CD4-positive, alpha-beta T cell treated with Interferon alpha-2 for 1 hour (primary cell): ENCODE measurements at regions not wholly inside any gene's neighbourhood (a gene's known extent, or its start where the extent isn't known, plus 50 kb on each side); places are given as distances from the start of the nearest gene placed in this dataset.

Experiments used
- DNase-seq, 2 donors: peaks; one replicate each; pipeline ENCODE4 v3.0.0-alpha.2; 2020 to 2022

DNA sequence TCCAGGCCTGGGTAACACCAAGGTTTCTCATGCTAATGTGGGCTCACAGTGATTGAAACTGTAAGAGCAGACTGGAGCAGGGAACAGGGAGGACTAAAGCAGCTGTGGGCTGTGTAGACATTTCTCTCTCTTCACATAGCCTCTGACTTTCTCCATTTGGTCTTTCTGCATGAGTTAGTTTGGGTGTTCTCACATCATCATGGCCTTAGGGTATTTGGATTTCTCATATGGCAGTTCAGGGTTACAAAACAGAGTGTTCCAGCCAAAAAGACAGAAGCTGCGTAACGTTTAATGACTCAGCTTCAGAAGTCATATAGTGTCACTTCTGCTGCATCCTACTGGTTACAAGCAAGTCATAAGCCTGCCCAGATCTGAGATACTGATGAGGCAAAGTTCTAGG, 52.0 kb upstream of the OSBPL8 start:
- DNase-seq, result peak in 1 of 2 donors; percentile 1

DNA sequence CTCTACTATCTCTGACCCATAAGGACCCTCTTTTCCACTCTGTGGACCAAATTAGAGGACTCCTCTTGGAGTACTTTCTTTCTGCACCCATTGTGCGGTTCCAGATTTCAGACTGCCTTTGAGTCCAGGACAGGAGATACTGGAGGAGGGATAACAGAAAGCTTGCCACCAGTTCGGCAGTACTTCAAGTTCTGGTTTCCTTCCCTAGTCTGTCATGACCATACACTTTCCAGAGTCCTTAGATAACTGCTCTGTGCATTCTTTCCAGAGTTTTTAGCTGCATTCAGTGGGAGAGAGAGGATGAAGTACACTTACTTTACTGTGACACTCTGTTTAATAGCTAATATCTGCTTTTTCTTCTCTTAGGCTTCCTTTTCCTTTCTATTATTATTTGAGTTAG, 54.8 kb upstream of the OSBPL8 start:
- DNase-seq, result no peak

DNA sequence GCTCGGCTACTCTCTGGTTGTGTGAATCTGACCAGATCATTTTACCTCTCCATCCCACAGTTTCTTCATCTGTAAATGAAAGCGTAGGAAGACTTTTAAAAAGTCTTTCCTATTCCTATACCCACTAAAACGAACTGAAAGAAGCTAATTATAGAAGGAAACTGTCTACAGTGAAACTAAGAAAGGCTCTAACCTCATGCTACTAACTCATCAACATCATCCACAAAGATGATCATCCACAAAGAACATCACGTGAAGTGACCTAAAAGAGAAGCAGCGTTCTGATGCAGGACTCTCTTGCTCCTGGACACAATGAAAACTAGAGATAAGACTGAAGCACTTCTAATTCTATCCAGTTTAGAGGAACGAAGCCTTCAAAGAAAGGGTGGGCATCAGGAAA, 58.5 kb upstream of the OSBPL8 start:
- DNase-seq, result no peak

DNA sequence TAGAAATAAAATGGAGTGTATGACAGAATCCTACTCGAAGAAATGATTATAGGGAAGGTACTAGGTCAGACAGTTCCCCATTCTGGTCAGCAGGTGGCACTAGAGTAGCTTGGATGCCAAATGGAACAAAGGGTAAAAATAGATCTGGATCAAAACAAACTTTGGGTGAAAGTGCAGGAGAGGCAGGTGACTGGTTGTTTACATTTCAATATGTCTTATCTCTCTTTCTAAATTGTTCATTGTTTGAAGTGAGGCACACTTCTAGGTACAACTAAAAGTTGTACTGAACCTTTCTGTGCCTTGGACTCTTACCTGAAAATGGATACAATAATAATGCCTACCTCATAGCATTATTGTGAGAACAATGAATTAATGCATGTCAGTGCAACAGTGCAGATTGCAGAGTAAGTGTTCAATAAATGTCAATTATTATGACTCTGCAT, 62.0 kb upstream of the OSBPL8 start:
- DNase-seq, result peak; percentile 67 to 75

DNA sequence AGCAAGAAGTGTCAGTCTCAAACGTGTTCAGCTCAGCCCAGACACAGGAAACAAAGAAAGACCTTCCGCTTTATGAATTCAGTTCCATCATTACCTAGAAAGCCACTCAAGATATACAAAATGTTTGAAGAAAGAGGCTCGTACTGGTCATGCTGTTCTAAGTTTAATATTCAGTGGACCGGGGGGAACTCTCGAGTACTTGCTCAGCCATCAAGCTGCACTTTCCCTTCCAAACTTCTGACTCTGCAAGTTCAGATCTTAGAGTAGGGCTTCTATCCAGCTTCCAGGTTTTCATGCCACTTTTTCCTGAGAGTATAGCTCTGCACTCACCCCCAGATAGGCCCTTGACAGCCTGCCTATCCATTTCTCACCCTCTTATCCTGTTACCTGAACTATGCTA, 62.8 kb upstream of the OSBPL8 start:
- no peak for DNase-seq

DNA sequence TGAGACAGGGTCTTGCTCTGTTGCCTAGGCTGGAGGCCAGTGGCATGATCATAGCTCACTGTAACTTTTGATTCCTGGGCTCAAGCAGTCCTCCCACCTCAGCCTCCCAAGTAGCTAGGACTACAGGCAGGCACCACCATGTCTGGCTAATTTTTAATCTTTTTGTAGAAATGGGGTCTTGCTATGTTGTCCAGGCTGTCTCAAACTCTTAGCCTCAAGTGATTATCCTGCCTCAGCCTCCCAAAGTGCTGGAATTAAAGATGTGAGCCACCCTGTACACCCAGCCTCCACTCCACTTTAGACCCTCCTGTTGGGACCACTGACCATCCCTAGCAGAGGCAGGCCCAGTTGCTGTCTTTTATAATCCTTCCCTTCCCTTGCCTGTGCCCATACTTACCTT, 63.3 kb upstream of the OSBPL8 start:
- no peak for DNase-seq

DNA sequence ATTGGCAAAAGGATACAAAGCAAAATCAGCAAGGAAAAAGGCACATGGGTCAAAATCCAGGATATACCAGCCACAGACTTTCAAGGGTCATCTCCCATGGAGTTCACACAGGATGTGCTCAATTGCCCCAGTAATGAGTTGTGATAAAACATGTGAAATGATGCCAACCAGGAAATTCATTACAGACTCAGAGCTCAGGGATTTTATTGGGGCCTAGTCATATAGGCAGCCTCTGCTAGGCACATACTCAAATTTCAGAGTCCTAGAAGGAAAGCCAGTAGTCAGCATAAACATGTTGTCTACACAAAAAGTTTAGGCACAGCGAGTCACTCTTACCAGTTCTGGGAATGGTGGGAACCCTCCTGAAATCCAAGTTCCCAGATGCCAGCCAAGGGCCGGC, 64.4 kb upstream of the OSBPL8 start:
- no peak for DNase-seq

DNA sequence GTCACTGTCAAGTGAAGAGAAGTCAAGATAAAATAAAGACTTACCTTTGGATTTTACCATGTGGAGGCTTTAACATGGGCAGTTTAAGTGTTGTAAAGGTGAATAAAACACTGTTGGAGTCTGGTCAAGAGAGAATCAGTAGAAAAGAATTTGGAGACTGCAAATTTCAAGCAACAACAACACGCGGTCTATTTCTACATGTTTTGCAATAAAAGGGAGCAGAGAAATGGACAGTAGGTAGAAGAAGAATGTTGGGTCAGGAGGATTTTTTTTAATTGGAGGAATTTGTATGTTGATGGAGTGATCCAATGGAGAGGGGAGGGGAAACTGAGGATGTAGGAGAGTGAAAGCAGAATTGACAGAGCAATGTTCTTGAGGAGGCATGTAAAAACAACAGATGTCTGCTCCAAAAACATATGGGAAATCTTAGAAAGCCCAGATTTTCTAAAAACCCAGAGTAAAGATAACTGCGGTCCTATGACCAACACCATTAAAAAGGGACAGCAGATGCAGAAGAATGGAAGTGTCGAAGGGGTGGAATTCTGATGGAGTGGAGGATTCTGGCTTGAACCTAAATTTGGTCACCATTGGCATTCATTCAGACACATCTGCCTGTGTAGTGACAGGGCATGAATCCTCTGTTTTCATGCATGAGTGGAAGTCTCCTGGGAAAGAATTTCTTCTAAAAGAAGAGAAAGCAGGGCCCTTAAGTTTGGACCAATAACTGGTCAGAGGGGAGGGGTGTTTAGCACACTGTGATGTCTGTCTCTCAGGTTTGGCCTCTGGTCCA, 68.0 kb upstream of the OSBPL8 start:
- DNase-seq, result no peak

DNA sequence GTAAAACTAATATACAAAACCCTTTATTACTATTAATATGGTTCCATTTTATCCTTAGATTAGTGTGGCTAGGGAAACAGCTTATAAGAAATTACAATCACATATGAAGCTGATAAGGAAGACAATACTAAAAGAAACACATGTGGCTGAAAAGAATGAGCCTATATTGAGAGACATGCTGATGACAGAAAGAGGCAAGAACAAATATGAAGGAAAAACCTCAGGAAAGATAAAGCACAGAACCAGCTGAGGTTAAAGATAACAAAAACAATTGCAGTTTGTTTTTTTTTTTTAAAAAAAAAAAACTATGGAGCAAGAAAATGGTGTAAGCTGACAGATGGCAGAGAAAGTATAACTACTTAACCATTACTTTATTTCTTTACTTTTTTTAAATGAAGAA, 69.2 kb upstream of the OSBPL8 start:
- DNase-seq, result no peak

DNA sequence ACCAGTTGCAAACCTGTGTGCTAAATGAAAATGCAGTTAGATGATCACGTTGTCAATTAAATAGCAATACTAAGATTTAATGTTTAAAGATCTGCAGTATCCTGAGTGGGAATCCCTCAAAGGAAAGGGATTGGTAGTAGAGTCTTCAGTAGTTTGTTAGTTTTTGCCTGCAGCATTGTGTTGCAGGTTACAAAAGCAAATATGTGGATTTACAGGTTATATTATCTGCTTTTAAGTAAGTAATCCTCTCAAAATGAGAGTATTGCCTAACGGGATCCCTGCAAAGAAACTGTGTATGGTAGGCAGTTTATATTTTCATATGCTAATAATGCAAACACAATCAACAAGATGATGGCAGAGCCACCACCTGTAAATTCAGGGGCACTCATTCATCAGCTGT, 72.2 kb upstream of the OSBPL8 start:
- no peak for DNase-seq

DNA sequence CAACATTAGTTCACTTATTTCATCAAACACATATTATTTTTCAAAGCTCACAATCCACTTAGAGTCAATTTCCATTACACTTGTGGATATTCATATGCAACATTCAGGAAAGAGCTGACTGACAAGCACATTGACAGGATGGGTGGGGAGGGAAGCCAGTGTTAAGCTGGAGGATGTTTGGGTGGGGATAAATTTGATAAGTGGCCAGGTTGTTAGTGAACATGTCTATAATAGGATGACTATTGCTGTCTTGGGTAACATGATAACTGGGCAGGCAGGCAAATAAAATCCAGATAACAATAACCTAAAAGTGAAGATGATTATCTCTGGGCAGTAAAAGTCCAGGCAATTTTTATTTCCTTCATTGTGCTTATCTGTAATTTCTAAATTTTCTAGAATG, 73.8 kb upstream of the OSBPL8 start:
- DNase-seq, result no peak

DNA sequence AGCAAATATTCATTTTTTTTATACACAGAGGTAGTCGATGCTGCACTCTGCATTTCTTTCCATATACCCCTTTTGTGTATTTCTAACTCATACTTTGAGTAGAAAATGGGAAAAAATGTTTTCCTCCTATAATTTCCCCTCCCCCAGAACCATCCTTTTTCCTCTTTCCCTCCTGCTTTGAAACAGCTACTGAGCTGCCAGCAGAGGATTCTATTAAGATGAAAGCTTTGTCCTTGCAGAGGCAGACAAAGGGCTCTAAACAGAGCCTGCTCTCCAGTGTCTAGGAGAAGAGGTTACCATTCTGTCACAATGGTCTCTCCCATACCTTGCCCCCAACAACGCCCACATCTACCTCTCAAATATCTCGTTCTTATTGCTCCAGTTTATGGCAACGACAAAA, 74.6 kb upstream of the OSBPL8 start:
- no peak for DNase-seq

DNA sequence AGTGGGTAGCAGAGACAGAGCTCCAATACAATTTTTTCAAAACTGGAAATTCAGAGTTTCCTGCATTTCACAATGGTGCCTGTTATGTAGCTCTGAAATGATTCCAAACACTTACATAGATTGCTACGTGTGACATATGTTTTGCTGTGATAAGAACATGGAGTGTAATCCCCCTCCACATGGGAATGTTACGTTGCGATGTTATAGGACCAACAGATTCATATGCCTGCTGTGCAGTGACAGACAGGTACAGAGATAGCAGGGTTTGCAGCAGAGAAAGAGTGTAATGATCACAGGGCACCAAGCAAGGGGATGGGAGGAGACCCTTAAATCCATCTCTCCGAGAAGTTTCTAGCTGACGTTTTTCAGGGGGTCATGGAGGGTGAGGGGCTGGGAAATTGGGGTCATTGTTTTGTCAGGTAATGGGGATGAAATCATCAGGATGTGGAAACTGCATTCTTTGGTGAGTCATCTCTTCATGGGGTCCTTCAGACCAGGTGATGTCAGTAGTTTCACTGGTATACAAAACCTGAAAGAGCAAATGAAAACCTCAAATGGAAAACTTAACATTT, 76.6 kb upstream of the OSBPL8 start:
- no peak for DNase-seq

DNA sequence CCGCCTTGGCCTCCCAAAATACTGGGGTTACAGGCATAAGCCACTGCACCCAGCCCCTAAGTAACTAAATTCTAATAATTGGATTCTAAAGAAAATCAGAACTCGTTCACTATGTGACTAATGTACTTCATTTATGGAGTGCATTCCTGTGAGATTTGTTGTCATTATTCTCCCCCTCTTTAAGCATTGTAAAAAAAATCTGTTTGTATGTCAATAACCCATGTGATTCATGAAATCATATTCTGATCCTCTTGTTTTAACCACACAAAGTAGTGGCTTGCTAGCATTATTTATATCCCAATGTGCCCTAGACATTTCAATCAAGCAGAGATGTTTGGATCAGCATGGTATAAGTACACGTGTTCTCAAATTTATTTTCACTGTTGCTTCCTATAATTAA, 78.2 kb upstream of the OSBPL8 start:
- DNase-seq, result no peak

DNA sequence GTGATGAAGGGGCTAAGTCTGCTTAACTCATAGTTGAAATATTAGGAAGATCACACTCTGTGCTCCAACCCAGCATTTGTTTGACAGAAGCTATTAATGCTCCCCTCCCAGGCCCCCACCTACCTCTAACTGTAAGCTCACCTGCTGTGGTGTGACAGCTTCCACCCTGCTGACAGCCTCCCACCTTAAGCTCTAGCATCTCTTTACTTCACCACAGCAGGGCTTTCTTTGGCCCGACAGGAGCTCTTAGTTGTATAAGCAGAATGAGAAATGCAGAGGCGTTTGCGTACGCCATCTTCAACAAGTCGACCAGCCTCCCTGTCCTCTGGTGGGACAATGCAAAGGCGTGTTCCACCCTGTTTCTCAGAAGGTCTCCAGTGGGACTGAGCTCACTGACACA, 80.1 kb upstream of the OSBPL8 start:
- no peak for DNase-seq

DNA sequence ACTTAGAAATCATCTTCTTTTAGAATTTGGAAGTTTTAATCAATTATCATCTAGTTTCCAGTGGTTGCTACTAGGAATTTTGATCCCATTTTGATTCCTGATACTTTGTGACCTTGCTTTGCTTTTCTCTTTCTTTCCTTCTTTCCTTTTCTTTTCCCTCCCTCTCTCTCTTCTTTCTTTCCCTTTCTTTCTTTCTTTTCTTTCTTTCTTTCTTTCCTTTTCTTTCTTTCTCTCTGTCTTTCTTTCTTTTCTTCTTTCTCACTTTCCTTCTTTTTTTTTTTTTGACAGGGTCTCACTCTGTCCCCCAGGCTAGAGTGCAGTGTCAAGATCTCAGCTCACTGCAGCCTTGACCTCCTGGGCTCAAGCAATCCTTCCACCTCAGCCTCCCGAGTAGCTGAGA, 81.5 kb upstream of the OSBPL8 start:
- no peak for DNase-seq

DNA sequence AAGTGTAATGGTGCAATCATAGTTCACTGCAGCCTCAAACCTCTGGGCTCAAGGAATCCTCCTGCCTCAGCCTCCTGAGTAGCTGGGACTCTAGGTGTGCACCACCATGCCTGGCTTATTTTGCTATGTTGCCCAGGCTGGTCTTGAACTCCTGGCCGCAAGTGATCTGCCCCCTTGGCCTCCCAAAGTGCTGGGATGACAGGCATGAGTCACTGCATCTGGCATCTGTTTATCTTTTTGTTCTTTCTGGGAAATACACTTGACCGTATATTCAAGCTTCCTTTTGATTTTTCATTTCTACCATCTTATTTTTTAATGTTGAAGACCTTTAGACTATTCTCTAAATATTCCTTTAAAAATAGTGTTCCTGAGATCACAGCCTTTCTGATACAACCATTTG, 82.4 kb upstream of the OSBPL8 start:
- no peak for DNase-seq

DNA sequence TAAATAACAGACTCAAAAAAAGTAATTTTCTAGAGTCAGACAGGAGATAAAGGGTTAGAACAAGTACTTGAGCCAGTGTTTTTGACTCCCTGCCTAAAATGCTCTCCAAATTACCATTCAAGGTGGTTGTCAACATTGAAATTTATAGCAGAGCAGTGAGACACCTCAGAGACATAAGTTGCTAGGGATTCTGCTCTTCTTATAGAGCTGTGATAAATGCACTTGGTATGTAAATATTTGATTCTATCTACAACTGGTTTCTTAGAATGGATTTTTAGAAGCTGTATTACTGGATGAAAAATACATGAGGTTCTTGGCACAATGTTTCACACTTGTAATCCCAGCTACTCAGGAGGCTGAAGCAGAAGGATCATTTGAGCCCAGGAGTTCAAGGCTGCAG, 83.9 kb upstream of the OSBPL8 start:
- DNase-seq, result no peak

DNA sequence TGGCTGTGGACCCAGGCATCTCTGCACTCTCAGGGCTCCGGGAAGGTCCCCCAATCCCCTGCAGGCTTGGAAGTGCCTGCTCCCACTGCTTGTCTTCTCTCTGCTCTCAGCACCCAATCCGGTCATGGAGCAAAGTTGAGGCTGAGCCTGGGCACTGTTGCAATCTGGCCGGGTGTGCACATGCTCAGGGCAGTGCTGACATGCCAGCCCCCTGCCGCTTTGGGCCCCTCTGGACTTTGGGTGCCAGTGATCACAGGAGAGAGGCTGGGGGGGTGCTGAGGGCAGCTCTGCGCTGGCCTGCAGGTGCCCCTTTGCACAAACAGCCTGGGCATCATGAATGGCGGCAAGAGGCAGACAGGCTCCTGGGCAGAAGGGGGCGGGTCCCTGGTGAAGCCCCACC, 85.4 kb upstream of the OSBPL8 start:
- no peak for DNase-seq

DNA sequence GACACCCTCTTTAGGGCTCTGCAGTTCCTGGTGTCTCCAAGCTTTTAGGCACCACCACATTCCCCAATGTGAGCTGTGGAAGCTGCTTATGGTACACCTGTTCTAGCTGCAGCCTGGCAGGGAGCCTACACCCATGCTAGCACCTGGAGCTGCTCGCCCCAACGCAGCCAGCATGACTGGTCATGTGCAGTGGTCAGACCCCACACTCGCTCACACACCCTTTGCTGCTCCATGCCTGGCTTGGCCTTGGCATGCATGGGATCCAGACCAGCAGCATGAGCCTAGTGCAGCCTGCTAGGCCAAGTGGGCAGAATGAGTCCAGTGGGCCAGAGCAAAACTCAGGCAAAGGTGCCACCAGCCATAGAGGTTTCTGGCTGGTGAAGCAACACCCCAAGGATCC, 86.4 kb upstream of the OSBPL8 start:
- no peak for DNase-seq

DNA sequence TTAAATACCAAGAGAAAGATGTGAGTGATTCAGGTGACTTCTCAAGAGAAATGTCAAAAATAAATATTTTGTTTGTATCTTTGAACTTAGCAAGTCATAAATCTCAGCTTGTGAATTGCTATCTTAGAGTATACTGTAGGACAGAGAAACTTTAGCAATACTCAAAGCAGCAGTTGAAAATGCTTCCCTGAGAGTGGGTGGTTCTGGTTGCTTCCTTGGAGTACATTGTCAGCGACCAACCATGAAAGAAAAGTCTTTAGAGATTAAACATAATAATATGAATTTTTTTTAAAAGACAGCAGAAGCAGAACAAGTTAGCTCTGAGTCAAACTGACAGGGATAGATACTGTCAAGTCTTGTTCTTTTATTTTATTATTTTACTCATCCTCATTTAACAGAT, 86.8 kb upstream of the OSBPL8 start:
- no peak for DNase-seq

DNA sequence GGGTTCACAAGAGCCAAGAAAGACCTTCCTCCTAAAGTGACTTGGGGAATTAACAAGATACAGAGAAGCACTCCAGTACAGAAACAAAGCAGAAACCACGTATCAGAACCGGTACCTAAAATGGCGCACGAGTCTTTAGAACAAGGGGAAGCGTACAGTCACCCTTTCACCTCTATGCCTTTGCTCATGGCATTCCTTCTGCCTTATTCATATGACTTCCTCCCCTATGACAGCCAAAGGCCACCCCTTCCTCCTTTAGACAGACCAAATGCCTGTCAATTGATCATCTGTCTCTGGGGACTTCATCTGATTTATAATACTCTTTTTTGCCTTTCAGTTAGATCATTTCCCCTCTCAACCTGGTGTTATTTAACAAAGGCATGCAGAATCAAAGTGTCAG, 89.5 kb upstream of the OSBPL8 start:
- DNase-seq, result no peak

DNA sequence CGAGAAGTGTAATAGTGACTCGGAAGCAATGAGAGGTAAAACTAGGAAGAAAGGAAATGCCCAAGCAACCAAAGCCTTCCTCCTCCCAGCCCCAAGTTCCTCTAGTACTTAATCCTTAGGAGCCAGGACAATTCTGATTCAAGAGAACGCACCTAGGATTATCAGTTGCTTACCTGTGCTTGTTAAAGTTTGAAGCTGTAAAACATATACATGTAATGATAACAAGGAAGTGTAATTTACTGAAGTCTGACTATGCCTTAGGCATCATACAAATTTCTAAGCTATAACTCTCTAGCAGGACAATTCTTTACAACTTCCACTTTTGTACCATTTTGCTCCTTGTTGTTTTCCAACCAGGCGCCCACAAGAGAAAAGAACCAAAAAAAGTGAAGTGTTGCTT, 92.8 kb upstream of the OSBPL8 start:
- DNase-seq, result no peak

DNA sequence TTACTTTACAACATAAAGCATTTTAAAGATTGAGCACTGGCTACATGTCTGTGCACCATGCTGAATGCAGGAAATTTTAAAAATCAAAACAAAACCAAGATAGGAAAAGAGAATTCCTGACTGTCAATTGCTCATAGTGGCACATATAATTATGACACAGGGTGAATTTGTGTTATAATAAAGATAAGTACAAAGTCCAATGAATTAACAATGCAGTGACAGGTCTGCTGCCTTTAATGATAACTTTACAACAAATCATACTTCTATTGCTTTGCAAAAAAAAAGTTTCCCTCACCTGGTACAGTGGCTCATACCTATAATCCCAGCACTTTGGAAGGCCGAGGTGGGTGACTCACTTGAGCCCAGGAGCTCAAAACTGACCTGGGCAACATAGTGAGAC, 93.8 kb upstream of the OSBPL8 start:
- DNase-seq, result no peak

DNA sequence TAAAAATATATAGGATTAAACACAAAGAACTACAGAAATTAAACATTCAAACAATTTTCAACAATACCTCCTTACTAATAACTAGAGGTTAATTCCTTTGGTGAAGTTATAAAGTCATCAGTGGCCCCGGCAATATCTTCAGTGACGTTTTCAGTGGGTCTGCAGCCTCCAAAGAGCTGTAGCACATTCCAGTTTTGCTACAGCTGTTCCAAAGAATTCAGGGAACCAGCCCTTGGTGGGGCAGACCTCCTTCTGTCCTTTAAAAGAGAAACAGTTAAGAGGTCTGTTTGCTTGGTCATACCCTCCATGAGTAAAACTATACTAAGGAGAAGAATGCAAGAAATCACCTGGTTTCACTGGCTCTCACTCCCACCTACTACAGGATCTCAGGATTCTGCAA, 99.2 kb upstream of the ZDHHC17 start:
- no peak for DNase-seq
